GM13976 (cell line): ENCODE measurements at regions not wholly inside any gene's neighbourhood (a gene's known extent, or its start where the extent isn't known, plus 50 kb on each side); places are given as distances from the start of the nearest gene placed in this dataset.

Experiments
- DNase-seq: peaks from one replicate; pipeline ENCODE4 v3.0.0; 2012; ENCODE audit warnings: low spot score
- in situ Hi-C: fragments of 300-500 bp; cut with MboI; formaldehyde crosslinking; loops from one replicate; pipeline ENCODE4 v1.12.0; 2022; ENCODE audit warnings: low sequenced_read_pairs, mixed read lengths, inconsistent platforms; ENCODE audit not compliant: unreplicated experiment
- TF ChIP-seq, protein P1 (sequence below): IDR thresholded peaks from 2 replicates; pipeline ENCODE4 v1.5.1; 2012; ENCODE audit warnings: borderline replicate concordance, mild to moderate bottlenecking; ENCODE audit not compliant: insufficient read depth; ENCODE audit errors: extremely low read depth, missing control alignments, control extremely low read depth

DNA sequence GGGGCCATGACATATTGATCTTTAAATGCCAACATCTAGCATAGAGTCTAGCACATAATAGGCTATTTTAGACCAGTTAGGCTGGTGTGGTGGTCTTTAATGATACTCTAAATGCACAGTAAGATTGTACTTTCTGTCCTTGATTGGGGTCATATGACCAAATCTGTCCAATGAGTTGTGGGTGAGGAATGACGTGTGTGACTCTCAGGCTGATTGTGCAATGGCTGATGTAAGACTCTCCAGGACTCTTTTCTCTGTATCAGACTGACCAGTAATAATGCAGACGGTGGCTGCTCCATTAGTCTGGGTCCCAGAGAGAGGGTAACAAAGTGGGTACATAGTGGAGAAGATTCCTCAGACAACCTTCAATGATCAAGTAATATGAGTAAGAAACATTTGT, 541.6 kb upstream of the CAMK1G start:
- in situ Hi-C loops, result no loop called here
- TF ChIP-seq, protein P1, sequence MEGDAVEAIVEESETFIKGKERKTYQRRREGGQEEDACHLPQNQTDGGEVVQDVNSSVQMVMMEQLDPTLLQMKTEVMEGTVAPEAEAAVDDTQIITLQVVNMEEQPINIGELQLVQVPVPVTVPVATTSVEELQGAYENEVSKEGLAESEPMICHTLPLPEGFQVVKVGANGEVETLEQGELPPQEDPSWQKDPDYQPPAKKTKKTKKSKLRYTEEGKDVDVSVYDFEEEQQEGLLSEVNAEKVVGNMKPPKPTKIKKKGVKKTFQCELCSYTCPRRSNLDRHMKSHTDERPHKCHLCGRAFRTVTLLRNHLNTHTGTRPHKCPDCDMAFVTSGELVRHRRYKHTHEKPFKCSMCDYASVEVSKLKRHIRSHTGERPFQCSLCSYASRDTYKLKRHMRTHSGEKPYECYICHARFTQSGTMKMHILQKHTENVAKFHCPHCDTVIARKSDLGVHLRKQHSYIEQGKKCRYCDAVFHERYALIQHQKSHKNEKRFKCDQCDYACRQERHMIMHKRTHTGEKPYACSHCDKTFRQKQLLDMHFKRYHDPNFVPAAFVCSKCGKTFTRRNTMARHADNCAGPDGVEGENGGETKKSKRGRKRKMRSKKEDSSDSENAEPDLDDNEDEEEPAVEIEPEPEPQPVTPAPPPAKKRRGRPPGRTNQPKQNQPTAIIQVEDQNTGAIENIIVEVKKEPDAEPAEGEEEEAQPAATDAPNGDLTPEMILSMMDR, result no peak
- DNase-seq, result no peak

- in situ Hi-C loops, result no loop called here
- TF ChIP-seq, protein P1, result no peak
- DNase-seq, result no peak
Observed at GRCh38 chr1:209042413-209042812, 541.1 kb upstream of the CAMK1G start.

DNA sequence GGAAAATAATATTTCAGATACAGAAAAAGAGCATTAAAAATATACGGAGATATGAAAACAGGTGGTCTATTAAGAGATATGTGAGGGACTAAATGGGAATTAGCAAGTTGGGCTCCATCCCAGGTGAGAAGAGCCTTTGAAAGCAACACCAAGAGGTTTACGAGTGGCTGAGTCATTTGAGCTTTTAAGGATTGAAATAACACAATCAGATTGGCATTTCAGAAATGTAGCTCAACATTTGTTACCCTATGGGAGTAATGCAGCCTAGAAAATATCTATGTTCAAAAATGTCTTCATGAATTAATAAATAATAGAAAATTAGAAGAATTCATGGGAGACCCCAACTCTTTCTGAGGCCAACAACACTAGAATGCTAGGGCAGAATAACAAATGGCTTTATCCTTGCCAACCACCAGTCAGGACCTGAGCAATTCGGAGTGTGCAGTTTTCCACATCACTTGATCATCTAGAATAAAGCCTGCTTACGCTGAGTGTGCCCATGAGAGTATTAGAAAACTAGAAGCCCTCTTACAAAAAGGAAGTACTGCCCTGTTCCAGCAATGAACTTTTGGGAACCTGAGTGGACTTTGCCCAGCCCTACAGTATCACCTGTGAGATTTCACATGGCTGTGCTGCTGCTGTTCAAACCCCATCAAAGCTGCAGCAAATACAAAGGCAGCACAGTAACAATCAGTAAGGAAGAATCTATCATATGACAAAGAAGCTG, 538.0 kb upstream of the CAMK1G start:
- in situ Hi-C loops, result no loop called here
- TF ChIP-seq, protein P1, result no peak
- DNase-seq, result no peak

DNA sequence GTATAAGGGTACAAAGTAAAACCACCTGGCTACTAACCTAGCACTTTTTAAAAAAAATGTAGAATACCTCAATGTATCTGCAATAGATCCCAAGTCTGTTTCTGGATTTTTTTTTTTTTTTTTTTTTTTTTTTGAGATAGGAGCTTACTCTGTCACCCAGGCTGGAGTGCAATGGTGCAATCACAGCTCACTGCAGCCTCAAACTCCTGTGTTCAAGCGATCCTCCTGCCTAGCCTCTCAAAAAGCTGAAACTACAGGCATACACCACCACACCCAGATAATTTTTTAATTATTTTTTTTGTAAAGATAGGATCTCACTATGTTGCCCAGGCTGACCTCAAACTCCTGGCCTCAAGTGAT, 537.5 kb upstream of the CAMK1G start:
- TF ChIP-seq, protein P1, result no peak
- DNase-seq, result no peak
- in situ Hi-C loops, result no loop called here

DNA sequence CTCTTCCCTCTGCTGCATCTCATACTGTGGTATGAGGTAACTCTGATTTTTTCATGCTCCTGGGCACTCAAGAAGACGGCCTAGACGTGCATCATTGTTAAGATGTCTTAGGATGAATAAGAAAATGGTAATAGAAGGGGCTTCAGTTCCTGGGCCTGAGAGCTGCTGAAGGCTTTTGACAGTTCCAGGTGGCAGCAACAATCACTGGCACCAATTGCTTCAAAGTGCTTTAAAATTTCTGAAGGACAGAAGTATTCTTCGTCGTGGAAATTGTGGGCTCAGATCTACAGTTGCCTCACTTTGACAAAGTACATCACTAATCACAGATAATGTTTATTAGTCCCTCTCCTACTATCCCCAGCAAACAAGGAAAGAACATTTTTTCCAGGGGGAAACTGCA, 536.6 kb upstream of the CAMK1G start:
- TF ChIP-seq, protein P1, result no peak
- no peak for DNase-seq
- in situ Hi-C loops, result no loop called here

GRCh38 chr1:209048941-209049669, 534.4 kb upstream of the CAMK1G start:
- TF ChIP-seq, protein P1, result no peak
- in situ Hi-C loops, result no loop called here
- DNase-seq, result no peak
